HCT116 (cell line): ENCODE measurements at regions not wholly inside any gene's neighbourhood (a gene's known extent, or its start where the extent isn't known, plus 50 kb on each side); places are given as distances from the start of the nearest gene placed in this dataset.

Source experiments
- ATAC-seq: fragments of 200-7000 bp; cut with Tn5 transposase; 2 replicates; pipeline ENCODE4 v1.9.1; 2020; ENCODE audit warnings: mild to moderate bottlenecking, moderate library complexity
- BruUV-seq: library from RNA; stranded (reverse); fragments of 400-500 nt; replicated peaks from 2 replicates; lab custom pipeline; 2021; lab: Mats Ljungman, UMichigan
- CTCF ChIA-PET: fragments of 300-600 bp; sonication (Branson Sonifier 250); formaldehyde crosslinking; loops from one replicate; lab custom pipeline; 2021; ENCODE audit warnings: antibody characterized with exemption; lab: Charles Lee
- POLR2A ChIA-PET: fragments of 300-600, 350-600 bp; sonication (Branson Sonifier 250); formaldehyde crosslinking; loops from one replicate; lab custom pipeline; 2021; ENCODE audit warnings: antibody characterized with exemption; lab: Charles Lee
- RAD21 ChIA-PET, 2 experiments: fragments of 300-600 bp; sonication (Branson Sonifier 250); formaldehyde crosslinking; loops; one replicate each; lab custom pipeline; 2023; ENCODE audit warnings: low total read pairs in 2 of 2; ENCODE audit not compliant: uncharacterized antibody in 2 of 2, unreplicated experiment in 2 of 2, low non-redundant PET in 1 of 2; lab: Charles Lee
- DNase-seq: peaks from one replicate; pipeline ENCODE4 v3.0.0-alpha.2; 2010; ENCODE audit warnings: low read depth, low spot score
- H2AFZ ChIP-seq: fragments of 200-600 bp; shearing (Covaris generic), sonication (generic); 2 replicates; pipeline ENCODE4 v1.6.1; 2017; ENCODE audit warnings: low read depth, mixed run types, mixed read lengths, antibody characterized with exemption, low read length; ENCODE audit not compliant: poor library complexity, severe bottlenecking
- H3K27ac ChIP-seq: 2 replicates; pipeline ENCODE4 v1.5.1; 2012; ENCODE audit warnings: low read depth, low read length
- H3K27me3 ChIP-seq: fragments of 200-600 bp; sonication (generic); 2 replicates; pipeline ENCODE4 v1.6.1; 2016; ENCODE audit warnings: mixed run types, low read length, mixed read lengths; ENCODE audit not compliant: insufficient read depth
- H3K36me3 ChIP-seq, 2 experiments: fragments of 200-500 bp in 1 of 2; fragments of 200-600 bp in 1 of 2; sonication (Bioruptor generic) in 1 of 2; sonication (generic) in 1 of 2; 2 replicates each; pipeline versions ENCODE4 v1.5.1 to v1.6.1; 2014 to 2016; ENCODE audit warnings: low read length in 2 of 2, inconsistent platforms in 1 of 2, mixed read lengths in 1 of 2, mixed run types in 1 of 2; ENCODE audit not compliant: insufficient read depth in 2 of 2, control insufficient read depth in 1 of 2
- H3K4me1 ChIP-seq, 2 experiments: fragments of 200-600 bp in 1 of 2; sonication (generic) in 1 of 2; 2 replicates each; pipeline versions ENCODE4 v1.5.1 to v1.6.1; 2012 to 2017; ENCODE audit warnings: low read length in 2 of 2, inconsistent platforms in 1 of 2, mild to moderate bottlenecking in 1 of 2, mixed read lengths in 1 of 2, mixed run types in 1 of 2, moderate library complexity in 1 of 2; ENCODE audit not compliant: insufficient read depth in 2 of 2, control insufficient read depth in 1 of 2
- H3K4me2 ChIP-seq: fragments of 200-600 bp; sonication (generic); 2 replicates; pipeline ENCODE4 v1.6.1; 2017; ENCODE audit warnings: mixed run types, low read length, mixed read lengths
- H3K4me3 ChIP-seq, 2 experiments: fragments of 200-600 bp in 1 of 2; sonication (generic) in 1 of 2; replicated peaks in 1 of 2; 2 replicates each; pipeline ENCODE4 v1.5.1; 2011 to 2016; ENCODE audit warnings: low read length in 2 of 2, control low read depth in 1 of 2, low read depth in 1 of 2, mild to moderate bottlenecking in 1 of 2, mixed read lengths in 1 of 2, mixed run types in 1 of 2
- H3K79me2 ChIP-seq: fragments of 200-600 bp; sonication (generic); 2 replicates; pipeline ENCODE4 v1.6.1; 2017; ENCODE audit warnings: mild to moderate bottlenecking, mixed run types, low read length, moderate library complexity, mixed read lengths; ENCODE audit not compliant: insufficient read depth
- H3K9ac ChIP-seq: fragments of 200-600 bp; sonication (generic); 2 replicates; pipeline ENCODE4 v1.6.1; 2016; ENCODE audit warnings: low read length, mixed read lengths
- H3K9me2 ChIP-seq: fragments of 200-600 bp; sonication (generic), shearing (Covaris generic); 2 replicates; pipeline ENCODE4 v1.6.1; 2017; ENCODE audit warnings: mixed run types, mild to moderate bottlenecking, moderate library complexity; ENCODE audit not compliant: insufficient read depth
- H3K9me3 ChIP-seq, 2 experiments: fragments of 200-500 bp in 1 of 2; fragments of 200-600 bp in 1 of 2; sonication (Bioruptor generic) in 1 of 2; sonication (generic) in 1 of 2; 2 replicates each; pipeline ENCODE4 v1.6.1; 2014 to 2017; ENCODE audit warnings: low read length in 2 of 2, mixed read lengths in 2 of 2, inconsistent platforms in 1 of 2, low read depth in 1 of 2, mild to moderate bottlenecking in 1 of 2, mixed run types in 1 of 2, moderate library complexity in 1 of 2; ENCODE audit not compliant: control insufficient read depth in 1 of 2, insufficient read depth in 1 of 2
- H4K20me1 ChIP-seq: fragments of 200-600 bp; sonication (generic), shearing (Covaris generic); 2 replicates; pipeline ENCODE4 v1.6.1; 2017; ENCODE audit warnings: mixed run types, mild to moderate bottlenecking, moderate library complexity; ENCODE audit not compliant: insufficient read depth
- ATF3 ChIP-seq: IDR thresholded peaks from 2 replicates; pipeline ENCODE4 v1.6.1; 2012
- CBX3 ChIP-seq: IDR thresholded peaks from 2 replicates; pipeline ENCODE4 v1.6.1; 2012; ENCODE audit warnings: low read depth
- CEBPB ChIP-seq: IDR thresholded peaks from 2 replicates; pipeline ENCODE4 v1.6.1; 2012; ENCODE audit warnings: low read depth
- CTCF ChIP-seq, 3 experiments: fragments of 200-600 bp in 1 of 3; sonication (generic) in 1 of 3; IDR thresholded peaks in 2 of 3; conservative IDR thresholded peaks in 1 of 3; 2 replicates each; pipeline ENCODE4 v1.5.1; 2012 to 2017; ENCODE audit warnings: low read depth in 2 of 3, low read length in 2 of 3, antibody characterized with exemption in 1 of 3, borderline replicate concordance in 1 of 3, control low read depth in 1 of 3, mild to moderate bottlenecking in 1 of 3, mixed read lengths in 1 of 3, mixed run types in 1 of 3, moderate library complexity in 1 of 3; ENCODE audit not compliant: insufficient read depth in 1 of 3
- ELF1 ChIP-seq: IDR thresholded peaks from 2 replicates; pipeline ENCODE4 v1.6.1; 2012; ENCODE audit warnings: low read depth, borderline replicate concordance
- EZH2 ChIP-seq: fragments of 200-600 bp; sonication (generic); IDR thresholded peaks from 2 replicates; pipeline ENCODE4 v1.6.1; 2017; ENCODE audit warnings: antibody characterized with exemption, mixed run types
- EZH2phosphoT487 ChIP-seq: fragments of 200-600 bp; IDR thresholded peaks from 2 replicates; pipeline ENCODE4 v1.6.1; 2018; ENCODE audit warnings: antibody characterized with exemption, borderline replicate concordance
- FOSL1 ChIP-seq: IDR thresholded peaks from 2 replicates; pipeline ENCODE4 v1.6.1; 2012; ENCODE audit warnings: low read depth
- POLR2A ChIP-seq: IDR thresholded peaks from 2 replicates; pipeline ENCODE4 v1.7.0; 2011; ENCODE audit warnings: borderline replicate concordance; ENCODE audit not compliant: insufficient read depth, insufficient read length; ENCODE audit errors: extremely low read depth
- RAD21 ChIP-seq: IDR thresholded peaks from 2 replicates; pipeline ENCODE4 v1.6.1; 2012; ENCODE audit warnings: low read depth, mild to moderate bottlenecking
- SIN3A ChIP-seq: IDR thresholded peaks from 2 replicates; pipeline ENCODE4 v1.6.1; 2012; ENCODE audit warnings: low read depth
- SP1 ChIP-seq: IDR thresholded peaks from 2 replicates; pipeline ENCODE4 v1.6.1; 2012; ENCODE audit warnings: low read depth
- TCF7L2 ChIP-seq: IDR thresholded peaks from 2 replicates; pipeline ENCODE4 v1.7.0; 2011; ENCODE audit warnings: borderline replicate concordance, inconsistent platforms; ENCODE audit not compliant: insufficient read depth, insufficient read length; ENCODE audit errors: extremely low read depth
- YY1 ChIP-seq: IDR thresholded peaks from 2 replicates; pipeline ENCODE4 v1.6.1; 2011; ENCODE audit warnings: low read length, low read depth, moderate library complexity, mild to moderate bottlenecking; ENCODE audit not compliant: insufficient replicate concordance; ENCODE audit errors: extremely low read depth
- ZFX ChIP-seq: fragments of 450-650 bp; IDR thresholded peaks from 2 replicates; pipeline ENCODE4 v1.6.1; 2017
- intact Hi-C: fragments of 100-400 bp; cut with micrococcal nuclease; formaldehyde crosslinking; loops from 2 replicates; pipeline ENCODE4 v1.10.0; 2022
- TF ChIP-seq, protein P1 (sequence below): IDR thresholded peaks from 2 replicates; pipeline ENCODE4 v1.6.1; 2011; ENCODE audit warnings: mild to moderate bottlenecking, low read length, moderate library complexity; ENCODE audit not compliant: insufficient replicate concordance; ENCODE audit errors: extremely low read depth
- TF ChIP-seq, protein P2 (sequence below): IDR thresholded peaks from 2 replicates; pipeline ENCODE4 v1.6.1; 2012
- TF ChIP-seq, protein P3 (sequence below): IDR thresholded peaks from 2 replicates; pipeline ENCODE4 v1.6.1; 2012; ENCODE audit warnings: low read depth

GRCh38 chr21:28487455-28488070, 505.1 kb downstream of the LTN1 start:
- Histone ChIP-seq H3K4me2 (no peak overlapping the region), H3K79me2 (no peaks in the 10 kb centered on the region), H3K9me3 (peaks cover 10 to 30% of the 10 kb centered on the region in 2 experiments; a peak in 2 of 4 replicates), H3K4me3 (no peak overlapping the region), H4K20me1 (no peaks in the 10 kb centered on the region)
- RAD21 ChIA-PET = no interaction called here
- intact Hi-C loops = no loop called here
- POLR2A ChIA-PET = no interaction called here
- BruUV-seq = no TSS peak
- CTCF ChIA-PET = no interaction called here
- no peak for DNase-seq
- TF ChIP-seq, protein P1, sequence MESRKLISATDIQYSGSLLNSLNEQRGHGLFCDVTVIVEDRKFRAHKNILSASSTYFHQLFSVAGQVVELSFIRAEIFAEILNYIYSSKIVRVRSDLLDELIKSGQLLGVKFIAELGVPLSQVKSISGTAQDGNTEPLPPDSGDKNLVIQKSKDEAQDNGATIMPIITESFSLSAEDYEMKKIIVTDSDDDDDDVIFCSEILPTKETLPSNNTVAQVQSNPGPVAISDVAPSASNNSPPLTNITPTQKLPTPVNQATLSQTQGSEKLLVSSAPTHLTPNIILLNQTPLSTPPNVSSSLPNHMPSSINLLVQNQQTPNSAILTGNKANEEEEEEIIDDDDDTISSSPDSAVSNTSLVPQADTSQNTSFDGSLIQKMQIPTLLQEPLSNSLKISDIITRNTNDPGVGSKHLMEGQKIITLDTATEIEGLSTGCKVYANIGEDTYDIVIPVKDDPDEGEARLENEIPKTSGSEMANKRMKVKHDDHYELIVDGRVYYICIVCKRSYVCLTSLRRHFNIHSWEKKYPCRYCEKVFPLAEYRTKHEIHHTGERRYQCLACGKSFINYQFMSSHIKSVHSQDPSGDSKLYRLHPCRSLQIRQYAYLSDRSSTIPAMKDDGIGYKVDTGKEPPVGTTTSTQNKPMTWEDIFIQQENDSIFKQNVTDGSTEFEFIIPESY = no peak
- no peak for TF ChIP-seq YY1
- no peak for TF ChIP-seq EZH2phosphoT487
- TF ChIP-seq, protein P2, sequence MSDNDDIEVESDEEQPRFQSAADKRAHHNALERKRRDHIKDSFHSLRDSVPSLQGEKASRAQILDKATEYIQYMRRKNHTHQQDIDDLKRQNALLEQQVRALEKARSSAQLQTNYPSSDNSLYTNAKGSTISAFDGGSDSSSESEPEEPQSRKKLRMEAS = no peak
- TF ChIP-seq, protein P3, sequence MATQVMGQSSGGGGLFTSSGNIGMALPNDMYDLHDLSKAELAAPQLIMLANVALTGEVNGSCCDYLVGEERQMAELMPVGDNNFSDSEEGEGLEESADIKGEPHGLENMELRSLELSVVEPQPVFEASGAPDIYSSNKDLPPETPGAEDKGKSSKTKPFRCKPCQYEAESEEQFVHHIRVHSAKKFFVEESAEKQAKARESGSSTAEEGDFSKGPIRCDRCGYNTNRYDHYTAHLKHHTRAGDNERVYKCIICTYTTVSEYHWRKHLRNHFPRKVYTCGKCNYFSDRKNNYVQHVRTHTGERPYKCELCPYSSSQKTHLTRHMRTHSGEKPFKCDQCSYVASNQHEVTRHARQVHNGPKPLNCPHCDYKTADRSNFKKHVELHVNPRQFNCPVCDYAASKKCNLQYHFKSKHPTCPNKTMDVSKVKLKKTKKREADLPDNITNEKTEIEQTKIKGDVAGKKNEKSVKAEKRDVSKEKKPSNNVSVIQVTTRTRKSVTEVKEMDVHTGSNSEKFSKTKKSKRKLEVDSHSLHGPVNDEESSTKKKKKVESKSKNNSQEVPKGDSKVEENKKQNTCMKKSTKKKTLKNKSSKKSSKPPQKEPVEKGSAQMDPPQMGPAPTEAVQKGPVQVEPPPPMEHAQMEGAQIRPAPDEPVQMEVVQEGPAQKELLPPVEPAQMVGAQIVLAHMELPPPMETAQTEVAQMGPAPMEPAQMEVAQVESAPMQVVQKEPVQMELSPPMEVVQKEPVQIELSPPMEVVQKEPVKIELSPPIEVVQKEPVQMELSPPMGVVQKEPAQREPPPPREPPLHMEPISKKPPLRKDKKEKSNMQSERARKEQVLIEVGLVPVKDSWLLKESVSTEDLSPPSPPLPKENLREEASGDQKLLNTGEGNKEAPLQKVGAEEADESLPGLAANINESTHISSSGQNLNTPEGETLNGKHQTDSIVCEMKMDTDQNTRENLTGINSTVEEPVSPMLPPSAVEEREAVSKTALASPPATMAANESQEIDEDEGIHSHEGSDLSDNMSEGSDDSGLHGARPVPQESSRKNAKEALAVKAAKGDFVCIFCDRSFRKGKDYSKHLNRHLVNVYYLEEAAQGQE = no peak
- TF ChIP-seq ELF1 = no peak
- TF ChIP-seq CEBPB = no peak
- no peak for TF ChIP-seq CBX3
- TF ChIP-seq SIN3A = no peak
- TF ChIP-seq POLR2A = no peak
- no peak for TF ChIP-seq ZFX
- no peak for TF ChIP-seq RAD21
- no peak for TF ChIP-seq SP1
- TF ChIP-seq ATF3 = no peak
- TF ChIP-seq CTCF (IDR thresholded peaks at IDR 0.05 in 2 of 3, conservative IDR thresholded peaks at IDR 0.05 in 1 of 3; ENCODE audit: borderline replicate concordance in 1 of 3, insufficient read depth in 1 of 3, low read depth in 2 of 3, low read length in 2 of 3) = no peak
- no peak for TF ChIP-seq EZH2
- TF ChIP-seq TCF7L2 = no peak
- TF ChIP-seq FOSL1 = no peak
- TF ChIP-seq, all 23 proteins: peak for 0
- Histone ChIP-seq H3K9me2 (no peaks in the 10 kb centered on the region), H3K4me1 (no peaks in the 10 kb centered on the region), H3K9ac (no peak overlapping the region), H2AFZ (no peak overlapping the region), H3K27me3 (no peaks in the 10 kb centered on the region), H3K36me3 (no peaks in the 10 kb centered on the region), H3K27ac (no peak overlapping the region)
- no peak for ATAC-seq
